Endothelial cell of umbilical vein (primary cell): ENCODE measurements at regions not wholly inside any gene's neighbourhood (a gene's known extent, or its start where the extent isn't known, plus 50 kb on each side); places are given as distances from the start of the nearest gene placed in this dataset.

Experiments
- BruUV-seq: library from RNA; stranded (reverse); fragments of 400-500 nt; replicated peaks from 2 replicates; lab custom pipeline; 2021; lab: Mats Ljungman, UMichigan
- CTCF ChIA-PET: fragments of 300-600, 350-600 bp; sonication (Branson Sonifier 250); formaldehyde crosslinking; loops from one replicate; lab custom pipeline; 2021; ENCODE audit warnings: antibody characterized with exemption, inconsistent platforms; lab: Charles Lee
- POLR2A ChIA-PET: fragments of 300-600, 350-600 bp; sonication (Branson Sonifier 250); formaldehyde crosslinking; loops from one replicate; lab custom pipeline; 2021; ENCODE audit warnings: antibody characterized with exemption, inconsistent platforms; lab: Charles Lee
- DNase-seq: peaks from one replicate; pipeline ENCODE4 v3.0.0-alpha.2; 2011; ENCODE audit warnings: low read depth, low spot score
- FAIRE-seq: peaks from 2 replicates; lab custom pipeline; 2011; peaks lifted over from hg19 to GRCh38; lab: Jason Lieb, UNC
- H2AFZ ChIP-seq: 2 replicates; pipeline ENCODE4 v1.6.0; 2012; ENCODE audit warnings: low read depth, low read length, control low read depth, inconsistent platforms
- H3K27ac ChIP-seq: 2 replicates; pipeline ENCODE4 v1.5.1; 2011; ENCODE audit warnings: low read depth, mild to moderate bottlenecking, control low read depth, low read length, moderate library complexity; ENCODE audit not compliant: insufficient read depth
- H3K27me3 ChIP-seq, 2 experiments: 2 replicates each; pipeline versions ENCODE4 v1.6.0 to v1.6.1; 2011; ENCODE audit warnings: low read length in 2 of 2, mixed read lengths in 1 of 2; ENCODE audit not compliant: control insufficient read depth in 2 of 2, insufficient read depth in 2 of 2
- H3K36me3 ChIP-seq, 2 experiments: 2 replicates in 1 of 2; 3 replicates in 1 of 2; pipeline ENCODE4 v1.5.1; 2011; ENCODE audit warnings: low read length in 2 of 2, mild to moderate bottlenecking in 1 of 2, moderate library complexity in 1 of 2; ENCODE audit not compliant: control insufficient read depth in 2 of 2, insufficient read depth in 2 of 2; ENCODE audit errors: extremely low read depth in 1 of 2
- H3K4me1 ChIP-seq: 3 replicates; pipeline ENCODE4 v1.5.1; 2011; ENCODE audit warnings: mild to moderate bottlenecking, low read length; ENCODE audit not compliant: control insufficient read depth, insufficient read depth; ENCODE audit errors: extremely low read depth
- H3K4me2 ChIP-seq: 2 replicates; pipeline ENCODE4 v1.6.1; 2011; ENCODE audit warnings: low read length, control low read depth, mixed read lengths; ENCODE audit not compliant: insufficient read depth
- H3K4me3 ChIP-seq, 3 experiments: fragments of 200-600 bp in 1 of 3; sonication (generic), shearing (Covaris generic) in 1 of 3; replicated peaks in 1 of 3; 2 replicates each; pipeline ENCODE4 v1.5.1; 2011 to 2016; ENCODE audit warnings: control low read depth in 3 of 3, low read length in 3 of 3, mild to moderate bottlenecking in 2 of 3, inconsistent platforms in 1 of 3, low read depth in 1 of 3, moderate library complexity in 1 of 3; ENCODE audit not compliant: insufficient read depth in 1 of 3
- H3K79me2 ChIP-seq: 2 replicates; pipeline ENCODE4 v1.6.0; 2012; ENCODE audit warnings: low read length, inconsistent platforms; ENCODE audit not compliant: control insufficient read depth, insufficient read depth
- H3K9ac ChIP-seq: replicated peaks from 2 replicates; pipeline ENCODE3; 2011; ENCODE audit warnings: low read length, control low read depth; ENCODE audit not compliant: insufficient read depth; ENCODE audit errors: extremely low read depth
- H3K9me1 ChIP-seq: replicated peaks from 3 replicates; pipeline ENCODE4 v1.6.0; 2011; ENCODE audit warnings: mild to moderate bottlenecking, low read length; ENCODE audit not compliant: control insufficient read depth, insufficient read depth; ENCODE audit errors: extremely low read depth
- H3K9me3 ChIP-seq: replicated peaks from 2 replicates; pipeline ENCODE4 v1.5.1; 2012; ENCODE audit warnings: low read length, inconsistent platforms; ENCODE audit not compliant: control insufficient read depth, insufficient read depth
- H4K20me1 ChIP-seq: replicated peaks from 2 replicates; pipeline ENCODE3; 2011; ENCODE audit warnings: mild to moderate bottlenecking, low read length; ENCODE audit not compliant: control insufficient read depth, insufficient read depth; ENCODE audit errors: extremely low read depth
- CTCF ChIP-seq, 2 donors: IDR thresholded peaks; 1 replicate in 1 of 2; 2 replicates in 1 of 2; pipeline ENCODE4 v1.5.1; 2011; ENCODE audit warnings: low read length in 2 of 2, mild to moderate bottlenecking in 2 of 2, moderate library complexity in 2 of 2, control low read depth in 1 of 2, inconsistent platforms in 1 of 2, low read depth in 1 of 2; ENCODE audit not compliant: insufficient read depth in 1 of 2; ENCODE audit errors: extremely low read depth in 1 of 2
- EZH2 ChIP-seq: IDR thresholded peaks from 2 replicates; pipeline ENCODE4 v1.6.1; 2012; ENCODE audit warnings: borderline replicate concordance, low read depth, mild to moderate bottlenecking, moderate library complexity, low read length, inconsistent platforms; ENCODE audit not compliant: severe bottlenecking
- FOS ChIP-seq: IDR thresholded peaks from 2 replicates; pipeline ENCODE4 v1.6.1; 2011; ENCODE audit warnings: mild to moderate bottlenecking, low read length, moderate library complexity, borderline replicate concordance; ENCODE audit not compliant: insufficient read depth
- GATA2 ChIP-seq: IDR thresholded peaks from 2 replicates; pipeline ENCODE4 v1.7.0; 2011; ENCODE audit warnings: low read depth, mild to moderate bottlenecking, moderate library complexity, mixed read lengths, low read length; ENCODE audit not compliant: insufficient read length, insufficient read depth
- JUN ChIP-seq: IDR thresholded peaks from 2 replicates; pipeline ENCODE4 v1.6.1; 2011; ENCODE audit warnings: borderline replicate concordance, low read depth; ENCODE audit not compliant: insufficient read length, insufficient read depth
- MAX ChIP-seq: IDR thresholded peaks from 2 replicates; pipeline ENCODE4 v1.6.1; 2011; ENCODE audit not compliant: insufficient read depth, insufficient read length
- MYC ChIP-seq: IDR thresholded peaks from one replicate; pipeline ENCODE4 v1.6.1; 2011; ENCODE audit warnings: mild to moderate bottlenecking, low read depth, low read length
- POLR2A ChIP-seq: IDR thresholded peaks from 2 replicates; pipeline ENCODE4 v1.6.1; 2012; ENCODE audit warnings: low read depth, mild to moderate bottlenecking, control low read depth, low read length
- POLR2AphosphoS5 ChIP-seq: IDR thresholded peaks from 2 replicates; pipeline ENCODE4 v1.6.1; 2012; ENCODE audit warnings: low read depth, mild to moderate bottlenecking, control low read depth, low read length, moderate library complexity; ENCODE audit not compliant: insufficient read depth
- dilution Hi-C: fragments of 300-500 bp; cut with MboI; formaldehyde crosslinking; loops from one replicate; pipeline ENCODE4 v1.15.0; 2019; ENCODE audit warnings: low sequenced_read_pairs; ENCODE audit not compliant: extremely low pct_ligation_motif_present
- intact Hi-C: fragments of 100-400 bp; cut with micrococcal nuclease; formaldehyde crosslinking; loops from one replicate; pipeline ENCODE4 v1.10.0; 2022

DNA sequence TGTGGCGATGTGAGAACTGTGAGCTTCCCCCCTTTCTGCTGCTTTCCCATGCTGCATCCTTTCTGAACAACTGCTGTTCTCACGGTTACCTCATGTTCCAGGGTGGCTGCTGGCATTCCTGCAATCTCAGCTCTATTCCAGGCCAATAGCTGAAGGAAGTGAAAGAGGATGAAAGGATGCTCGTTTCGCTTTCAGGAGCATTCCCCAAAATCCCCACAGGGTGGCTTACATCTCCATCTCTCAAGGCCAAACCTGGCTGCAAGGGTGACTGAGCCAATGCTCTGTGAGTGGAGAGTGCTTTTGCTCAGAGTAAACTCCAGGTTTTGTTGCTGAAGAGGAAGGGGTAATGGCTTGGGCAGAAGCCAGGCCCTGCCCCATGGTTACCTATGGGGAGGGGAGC lies 848.2 kb downstream of the BRD1 start:
- no peak for TF ChIP-seq FOS
- Histone ChIP-seq H2AFZ (no peak overlapping the region), H3K27me3 (no peaks in the 10 kb centered on the region), H3K4me3 (no peak overlapping the region), H3K36me3 (no peaks in the 10 kb centered on the region), H4K20me1 (no peaks in the 10 kb centered on the region), H3K4me1 (no peaks in the 10 kb centered on the region), H3K9ac (no peak overlapping the region), H3K9me3 (peaks cover 10% of the 10 kb centered on the region), H3K9me1 (no peaks in the 10 kb centered on the region), H3K79me2 (no peaks in the 10 kb centered on the region), H3K27ac (no peak overlapping the region), H3K4me2 (no peak overlapping the region)
- dilution Hi-C loops, result no loop called here
- no TSS peak for BruUV-seq
- ChIA-PET POLR2A (no interaction called here), CTCF (no interaction called here)
- FAIRE-seq (no peak), DNase-seq (no peak)
- intact Hi-C loops, result no loop called here

- Histone ChIP-seq H3K9me1 (no peaks in the 10 kb centered on the region), H3K4me3 (no peak overlapping the region), H3K9ac (no peak overlapping the region), H3K36me3 (no peaks in the 10 kb centered on the region), H3K79me2 (no peaks in the 10 kb centered on the region), H3K27ac (no peak overlapping the region), H4K20me1 (no peaks in the 10 kb centered on the region), H2AFZ (no peak overlapping the region), H3K4me2 (no peak overlapping the region), H3K9me3 (peaks cover 10% of the 10 kb centered on the region), H3K27me3 (no peaks in the 10 kb centered on the region), H3K4me1 (no peaks in the 10 kb centered on the region)
- no peak for DNase-seq
- POLR2A ChIA-PET, result no interaction called here
- intact Hi-C loops, result no loop called here
- CTCF ChIA-PET, result no interaction called here
- no TSS peak for BruUV-seq
- dilution Hi-C loops, result no loop called here
- TF ChIP-seq MAX (no peak), POLR2AphosphoS5 (no peak), JUN (no peak), FOS (no peak), MYC (no peak), POLR2A (no peak), CTCF (IDR thresholded peaks at IDR 0.05; ENCODE audit: extremely low read depth in 1 of 2, insufficient read depth in 1 of 2, low read depth in 1 of 2, low read length in 2 of 2) (no peak), EZH2 (no peak), GATA2 (no peak)
- no peak for FAIRE-seq
Measured at GRCh38 chr22:48976556-48977535, 850.8 kb downstream of the BRD1 start.
